HUDEP-2 (cell line): ENCODE measurements at regions not wholly inside any gene's neighbourhood (a gene's known extent, or its start where the extent isn't known, plus 50 kb on each side); places are given as distances from the start of the nearest gene placed in this dataset.
"Not testable (repeated sequence)": the region's sequence is repeated elsewhere in the genome, so short reads cannot be mapped to it uniquely, and the experiment has no call there.

Source experiments
- DNase-seq, 76 experiments: peaks; one replicate each; lab custom pipeline; 2025; ENCODE audit not compliant: unreplicated experiment in 76 of 76; lab: John Stamatoyannopoulos, UW

DNA sequence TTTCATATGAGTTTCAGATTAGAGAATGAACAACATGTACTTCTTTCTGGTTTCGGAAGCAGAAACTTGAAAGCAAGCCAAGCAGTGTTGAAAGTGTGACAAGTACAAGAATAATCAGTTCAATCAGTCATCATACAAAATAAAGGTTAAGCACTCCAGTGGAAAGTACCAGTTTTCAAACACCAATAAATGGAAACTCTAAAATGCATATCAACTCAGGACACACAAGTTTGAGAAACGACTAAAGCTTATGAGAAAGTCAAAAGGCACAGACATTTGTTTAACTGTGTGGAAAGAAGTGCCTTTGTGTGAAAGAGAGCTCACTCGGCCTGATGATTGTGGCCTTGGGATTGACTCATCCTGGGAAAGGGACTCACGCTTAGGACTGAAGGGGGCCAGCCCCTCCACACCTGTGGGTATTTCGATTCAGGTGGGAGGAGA lies 60.6 kb upstream of the AKR1C1 start:
- peak in 8 of 76 experiments; percentile 2 to 36 (median 10) for DNase-seq

DNA sequence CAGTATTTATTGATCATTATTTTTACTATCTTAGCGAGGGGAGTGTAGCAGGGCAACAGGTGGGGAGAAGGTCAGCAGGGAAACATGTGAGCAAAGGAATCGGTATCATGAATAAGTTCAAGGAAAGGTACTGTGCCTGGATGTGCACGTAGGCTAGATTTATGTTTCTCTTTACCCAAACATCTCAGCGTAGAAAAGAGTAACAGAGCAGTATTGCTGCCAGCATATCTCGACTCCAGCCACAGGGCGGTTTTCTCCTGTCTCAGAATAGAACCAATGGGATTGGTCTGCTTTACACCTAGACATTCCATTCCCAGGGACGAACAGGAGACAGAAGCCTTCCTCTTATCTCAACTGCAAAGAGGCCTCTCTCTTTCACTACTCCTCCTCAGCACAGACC lies 60.1 kb upstream of the AKR1C1 start:
- not testable (repeated sequence) for DNase-seq

DNA sequence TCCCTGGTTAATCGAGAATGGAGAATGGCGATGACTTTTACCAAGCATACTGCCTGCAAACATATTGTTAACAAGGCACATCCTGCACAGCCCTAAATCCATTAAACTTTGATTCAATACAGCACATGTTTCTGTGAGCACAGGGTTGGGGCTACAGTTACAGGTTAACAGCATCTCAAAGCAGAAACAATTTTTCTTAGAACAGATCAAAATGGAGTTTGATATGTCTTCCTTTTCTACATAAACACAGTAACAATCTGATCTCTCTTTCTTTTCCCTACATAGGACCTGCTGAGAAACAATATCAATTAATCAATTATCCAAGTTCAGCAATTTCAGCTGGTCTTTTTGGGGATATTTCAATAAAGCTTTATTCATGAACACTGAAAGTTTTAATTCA lies 59.5 kb upstream of the AKR1C1 start:
- not testable (repeated sequence) for DNase-seq

DNA sequence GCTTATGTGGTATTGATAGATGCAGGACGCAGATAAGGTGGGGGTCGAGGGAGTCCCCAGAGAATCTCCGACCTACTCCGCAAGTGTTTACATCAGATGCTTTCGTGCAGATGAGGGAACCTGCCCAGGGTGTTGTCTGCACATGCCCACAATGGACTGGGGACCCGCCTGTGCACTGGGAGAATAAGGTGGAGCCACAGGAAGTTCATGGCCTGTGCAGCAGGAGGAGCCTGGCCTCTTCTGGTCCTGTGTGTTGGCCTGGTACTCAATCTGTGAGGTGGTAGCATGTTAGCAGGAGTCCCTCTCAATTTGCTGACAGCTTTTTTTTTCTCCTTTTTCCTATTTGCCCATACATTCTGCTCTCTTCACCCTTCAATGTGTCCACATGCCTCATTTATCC lies 54.1 kb upstream of the AKR1C1 start:
- DNase-seq = no peak
